Activated CD4-positive, alpha-beta T cell treated with anti-CD3 and anti-CD28 coated beads for 1 hour (primary cell): ENCODE measurements at regions not wholly inside any gene's neighbourhood (a gene's known extent, or its start where the extent isn't known, plus 50 kb on each side); places are given as distances from the start of the nearest gene placed in this dataset.

Experiments used
- DNase-seq: peaks from one replicate; pipeline ENCODE4 v3.0.0-alpha.2; 2020

DNA sequence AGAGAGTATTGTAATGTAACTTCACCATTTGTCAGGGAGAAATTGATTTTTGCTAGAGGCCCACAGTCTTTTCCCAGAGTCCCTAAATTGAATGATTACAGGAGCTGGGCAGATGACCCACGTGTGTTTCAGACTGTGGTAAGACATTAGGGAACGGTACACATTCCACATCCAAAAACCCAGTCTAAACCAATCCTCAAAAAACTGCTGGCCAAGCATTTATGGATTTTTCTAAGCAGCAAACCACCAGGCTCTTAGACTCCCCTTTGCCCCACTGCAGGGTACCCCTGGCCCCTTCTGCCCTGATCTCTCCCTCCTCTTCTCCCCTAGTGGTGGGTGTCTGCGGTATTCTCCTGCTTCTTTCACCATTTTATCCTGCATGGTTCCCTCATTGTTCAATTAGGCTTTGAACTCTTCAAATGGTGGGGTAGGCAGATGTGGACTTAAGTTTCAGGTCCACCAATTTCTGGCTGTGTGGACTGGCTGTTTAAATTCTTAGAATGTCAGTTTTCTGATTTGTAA lies 135.5 kb upstream of the SORCS3 start:
- no peak for DNase-seq

DNA sequence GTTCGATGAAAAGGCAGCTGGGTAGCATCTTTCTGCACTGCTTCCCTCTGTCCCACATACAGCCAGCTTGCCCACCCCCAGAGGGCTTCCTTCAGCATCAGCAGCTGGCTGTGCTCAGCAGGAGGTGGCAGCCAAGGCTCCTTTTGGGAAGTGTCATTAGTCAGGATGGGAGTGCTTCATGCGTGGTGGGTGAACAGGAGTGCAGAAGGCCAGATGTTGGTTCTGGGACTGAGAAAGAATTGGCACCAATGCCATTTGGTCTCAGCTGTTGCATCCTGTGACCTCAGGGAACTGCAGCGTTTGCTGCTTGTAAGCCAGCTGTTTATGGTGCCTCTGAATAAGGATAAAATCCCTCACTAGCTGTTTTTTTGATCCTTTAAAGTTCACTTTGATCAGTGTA lies 131.1 kb upstream of the SORCS3 start:
- no peak for DNase-seq

DNA sequence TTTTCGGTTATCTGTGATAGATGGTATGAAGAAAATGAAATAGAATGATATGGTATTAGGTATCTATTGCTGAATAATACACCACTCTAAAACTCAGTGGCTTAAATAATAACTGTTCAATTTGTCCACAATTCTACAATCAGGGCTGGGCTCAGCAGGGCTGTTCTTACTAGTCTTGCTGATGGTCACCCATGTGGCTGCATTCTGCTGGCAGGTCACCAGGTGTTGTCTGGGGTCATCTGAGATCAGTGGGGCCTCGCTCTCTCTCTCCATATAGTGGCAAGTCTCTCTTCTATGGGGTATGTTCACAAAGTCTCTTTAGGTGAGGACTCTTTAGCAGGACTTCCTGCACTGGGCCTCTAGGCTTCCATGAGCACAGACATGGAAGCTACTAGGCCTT lies 130.4 kb upstream of the SORCS3 start:
- no peak for DNase-seq

GRCh38 chr10:104512800-104513199 lies 128.3 kb upstream of the SORCS3 start:
- DNase-seq = no peak

DNA sequence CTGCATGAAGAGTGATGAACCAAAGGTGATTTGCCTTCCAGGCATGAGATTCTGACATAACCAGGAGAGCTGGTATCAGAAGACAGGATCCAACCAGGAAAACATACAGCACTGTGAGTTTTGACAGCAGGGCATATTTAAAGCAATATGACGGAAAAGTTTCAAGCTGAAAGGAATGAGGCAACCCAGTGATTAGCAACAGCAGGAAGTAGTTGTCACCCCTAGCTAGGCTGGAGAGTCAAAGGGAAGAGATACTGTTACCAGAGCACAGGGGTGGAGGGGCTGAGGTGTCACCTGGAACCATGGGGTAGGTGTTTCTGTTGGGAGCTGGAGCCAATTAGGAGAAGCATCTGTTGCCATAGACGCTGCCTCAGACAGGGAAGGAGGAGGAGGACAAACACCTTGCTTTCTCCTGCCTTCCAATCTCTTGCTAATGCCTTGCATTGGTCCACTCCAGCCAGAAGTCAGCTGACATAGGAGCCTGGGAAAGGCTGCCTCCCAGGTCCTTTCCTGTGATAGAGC lies 125.4 kb upstream of the SORCS3 start:
- DNase-seq = no peak

- no peak for DNase-seq
Measured at GRCh38 chr10:104516986-104517385, 124.1 kb upstream of the SORCS3 start.

GRCh38 chr10:104517946-104518345 lies 123.1 kb upstream of the SORCS3 start:
- DNase-seq = no peak

GRCh38 chr10:104518891-104519290 lies 122.2 kb upstream of the SORCS3 start:
- no peak for DNase-seq

- DNase-seq = no peak
Measured at GRCh38 chr10:104520653-104521052, 120.4 kb upstream of the SORCS3 start.

DNA sequence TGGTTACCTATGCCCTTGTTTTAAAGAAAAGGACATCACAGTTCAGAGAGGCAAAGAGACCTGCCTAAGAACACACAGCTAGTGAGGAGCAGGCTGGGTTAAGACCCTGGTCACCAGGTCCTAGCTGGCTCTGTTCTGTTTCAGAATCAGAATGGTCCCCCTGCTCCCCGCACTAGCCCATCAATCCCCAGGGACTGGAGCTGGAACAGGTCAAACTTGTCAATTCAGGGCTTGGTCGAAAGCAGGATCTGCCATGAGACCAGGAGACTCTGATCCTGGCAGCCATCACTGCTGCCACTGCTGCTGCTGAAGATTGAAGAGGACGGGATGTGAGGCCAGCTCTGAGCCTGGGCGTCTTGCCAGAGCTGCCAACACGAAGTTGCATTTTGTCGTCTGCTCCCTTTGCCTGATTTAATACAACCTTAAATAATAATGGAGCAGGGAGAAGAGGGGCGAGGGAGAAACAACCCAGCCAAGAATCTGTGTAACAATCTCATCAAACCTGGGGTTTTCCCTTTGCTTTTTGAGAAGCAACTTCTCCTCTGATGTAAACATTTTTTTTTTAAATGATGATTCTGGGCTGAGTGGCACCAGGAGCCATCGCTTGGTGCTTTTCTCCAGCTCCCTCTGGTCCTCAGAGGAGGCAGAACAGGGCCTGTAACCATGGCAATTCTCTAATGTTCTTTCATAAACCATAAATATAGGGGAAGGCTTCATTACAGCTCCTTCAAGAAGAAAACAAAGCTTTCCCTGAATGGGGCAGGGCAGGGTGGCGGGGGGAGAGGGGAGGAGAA lies 119.0 kb upstream of the SORCS3 start:
- no peak for DNase-seq

- no peak for DNase-seq
Measured at GRCh38 chr10:104526188-104526587, 114.9 kb upstream of the SORCS3 start.

GRCh38 chr10:104527013-104527412 lies 114.1 kb upstream of the SORCS3 start:
- DNase-seq = no peak

DNA sequence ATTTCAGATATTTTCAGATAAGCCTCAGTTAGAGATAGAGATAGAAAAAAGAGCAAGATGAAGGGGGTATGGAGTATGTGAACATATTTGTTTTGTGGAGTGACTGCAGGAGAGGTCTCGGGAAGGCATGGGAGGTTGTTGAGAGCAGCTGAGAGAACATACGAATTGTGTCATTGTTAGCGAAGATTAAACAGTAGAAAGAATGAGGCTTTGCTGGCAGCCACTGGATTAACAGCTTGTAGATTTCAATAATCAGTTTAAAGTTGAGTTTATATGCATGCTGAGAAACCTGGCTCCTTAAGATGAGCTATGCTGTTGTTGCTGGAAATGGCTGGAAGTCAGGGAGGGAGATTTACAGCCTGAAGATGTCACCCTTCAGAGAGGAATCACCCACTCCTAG lies 100.9 kb upstream of the SORCS3 start:
- no peak for DNase-seq

DNA sequence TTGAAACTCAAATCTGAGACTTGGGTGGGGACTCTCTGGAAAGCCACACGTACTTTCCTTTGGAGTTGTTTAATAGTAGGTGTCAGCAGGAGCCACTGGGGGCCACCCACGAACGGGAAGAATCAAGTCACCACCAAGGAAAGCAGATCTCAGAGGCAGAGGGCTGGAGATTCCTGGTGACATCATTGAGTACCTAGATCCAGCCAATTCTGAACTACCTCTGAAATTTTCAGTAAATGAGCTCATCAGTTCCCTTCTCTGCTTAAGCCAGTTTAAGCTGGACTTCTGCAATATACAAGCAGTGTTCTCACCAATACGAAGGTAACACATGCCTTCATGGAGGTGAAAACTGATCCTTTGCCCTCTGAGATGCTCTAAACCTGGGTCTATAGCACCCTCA lies 99.3 kb upstream of the SORCS3 start:
- no peak for DNase-seq

GRCh38 chr10:104546336-104546735 lies 94.8 kb upstream of the SORCS3 start:
- DNase-seq = no peak

DNA sequence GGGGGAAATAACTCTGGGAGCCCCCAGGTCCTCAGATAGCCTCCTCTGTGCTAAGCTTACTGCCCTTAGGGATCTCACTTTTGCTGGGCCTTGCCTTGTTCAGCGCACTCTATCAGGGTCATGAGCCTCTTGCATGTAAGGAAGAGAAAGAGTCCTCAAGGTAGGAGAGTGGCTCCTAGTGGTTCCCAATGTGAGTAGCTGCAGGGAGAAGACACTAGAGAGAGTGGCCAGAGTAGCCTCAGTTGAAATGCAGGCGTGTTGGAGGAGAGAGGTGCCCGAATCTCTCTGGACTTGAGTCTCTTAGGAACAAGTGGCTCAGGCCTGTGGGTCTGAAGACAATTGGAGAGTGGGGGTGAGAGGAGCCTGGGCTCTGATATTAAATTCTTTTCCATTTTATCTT lies 94.3 kb upstream of the SORCS3 start:
- DNase-seq = no peak

GRCh38 chr10:104548090-104548489 lies 93.0 kb upstream of the SORCS3 start:
- DNase-seq = no peak

GRCh38 chr10:104556831-104557230 lies 84.3 kb upstream of the SORCS3 start:
- no peak for DNase-seq

GRCh38 chr10:104557966-104558365 lies 83.1 kb upstream of the SORCS3 start:
- DNase-seq = no peak

GRCh38 chr10:104559935-104560334 lies 81.2 kb upstream of the SORCS3 start:
- no peak for DNase-seq

DNA sequence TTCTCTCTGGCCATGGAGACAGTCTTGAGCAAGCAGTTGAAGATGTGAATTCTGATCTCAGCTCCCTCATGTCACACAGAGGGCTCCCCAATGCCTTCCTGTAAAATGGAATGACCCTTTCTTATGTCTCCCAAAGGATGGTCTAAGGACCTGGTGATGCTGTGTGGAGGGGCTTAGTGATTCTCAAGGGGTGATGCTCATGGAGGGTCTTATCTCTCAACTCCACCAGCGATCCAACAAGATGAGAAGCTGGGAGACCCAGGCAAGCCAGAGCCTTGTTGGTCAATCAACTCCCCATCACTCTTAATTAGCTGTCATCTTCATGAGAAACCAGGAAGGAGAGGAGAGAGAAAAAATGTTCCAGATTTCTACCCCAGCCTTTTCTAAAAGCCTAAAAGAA lies 78.0 kb upstream of the SORCS3 start:
- DNase-seq = no peak

GRCh38 chr10:104563548-104563947 lies 77.5 kb upstream of the SORCS3 start:
- no peak for DNase-seq

DNA sequence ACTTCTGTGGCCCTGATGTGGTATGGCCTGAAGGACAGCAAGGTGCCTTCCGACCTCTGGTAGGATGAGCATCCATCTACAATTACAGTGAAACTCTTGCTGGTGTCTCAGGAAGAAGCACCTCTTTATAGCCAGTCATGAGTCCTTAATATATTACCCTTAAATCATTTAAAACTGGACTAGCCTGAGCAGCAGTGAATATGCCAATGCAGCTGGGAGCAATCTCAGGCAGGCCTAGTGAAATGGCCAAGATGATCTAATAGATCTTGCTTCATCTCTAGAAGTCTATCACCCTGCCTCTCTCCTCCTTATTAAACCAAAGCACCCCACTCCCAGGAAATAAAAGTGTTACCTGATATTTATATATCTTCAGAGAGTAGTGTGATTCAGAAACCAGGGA lies 66.7 kb upstream of the SORCS3 start:
- no peak for DNase-seq

GRCh38 chr10:104574838-104575237 lies 66.3 kb upstream of the SORCS3 start:
- DNase-seq = no peak

DNA sequence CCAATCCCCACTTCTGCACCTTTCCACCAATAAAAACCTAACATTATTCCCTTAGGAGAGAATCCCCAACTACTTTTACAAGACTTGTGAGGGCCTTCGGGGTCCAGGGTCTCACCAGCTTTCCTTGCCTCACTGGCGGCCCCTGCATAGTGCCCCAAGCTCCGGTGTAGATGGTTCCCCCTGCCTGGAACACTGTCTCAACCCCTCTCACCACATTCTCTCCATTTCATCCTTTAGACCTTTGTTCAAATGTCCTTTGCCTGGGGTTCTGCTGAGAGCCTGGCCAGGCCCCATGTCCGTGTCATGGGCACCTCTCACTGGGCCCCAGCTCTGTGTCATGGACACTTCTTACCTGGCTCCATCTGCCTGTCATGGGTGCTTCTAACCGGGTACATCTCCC lies 64.5 kb upstream of the SORCS3 start:
- DNase-seq = no peak
